ENCODE measurements at regions not wholly inside any gene's neighbourhood (a gene's known extent, or its start where the extent isn't known, plus 50 kb on each side); places are given as distances from the start of the nearest gene placed in this dataset.

- no peak for DNase-seq (ENCODE audit: low spot score)
These were observed 313.9 kb downstream of the BCL11B start for GRCh38 chr14:98958048-98958631.

GRCh38 chr14:98958632-98959031 is 313.4 kb downstream of the BCL11B start:
- DNase-seq (ENCODE audit: low spot score), result no peak

GRCh38 chr14:98959410-98959809 is 312.6 kb downstream of the BCL11B start:
- DNase-seq (ENCODE audit: low spot score), result no peak

GRCh38 chr14:98959958-98960616 is 311.9 kb downstream of the BCL11B start:
- DNase-seq (ENCODE audit: low spot score), result no peak

GRCh38 chr14:98960617-98961013 is 311.4 kb downstream of the BCL11B start:
- DNase-seq (ENCODE audit: low spot score), result no peak

GRCh38 chr14:98961191-98961590 is 310.8 kb downstream of the BCL11B start:
- no peak for DNase-seq (ENCODE audit: low spot score)

- DNase-seq (ENCODE audit: low spot score), result no peak
These were observed 309.9 kb downstream of the BCL11B start for GRCh38 chr14:98962118-98962517.

- DNase-seq (ENCODE audit: low spot score), result no peak
These were observed 308.4 kb downstream of the BCL11B start for GRCh38 chr14:98963610-98964009.

GRCh38 chr14:98964171-98964570 is 307.8 kb downstream of the BCL11B start:
- no peak for DNase-seq (ENCODE audit: low spot score)

- DNase-seq (ENCODE audit: low spot score), result no peak
These were observed 306.9 kb downstream of the BCL11B start for GRCh38 chr14:98965076-98965475.

GRCh38 chr14:98966016-98966415 is 306.0 kb downstream of the BCL11B start:
- DNase-seq (ENCODE audit: low spot score), result no peak

- no peak for DNase-seq (ENCODE audit: low spot score)
These were observed 305.4 kb downstream of the BCL11B start for GRCh38 chr14:98966475-98967162.

- no peak for DNase-seq (ENCODE audit: low spot score)
These were observed 297.9 kb downstream of the BCL11B start for GRCh38 chr14:98974113-98974512.

- no peak for DNase-seq (ENCODE audit: low spot score)
These were observed 295.7 kb downstream of the BCL11B start for GRCh38 chr14:98976271-98976670.

GRCh38 chr14:98977451-98977850 is 294.5 kb downstream of the BCL11B start:
- no peak for DNase-seq (ENCODE audit: low spot score)

GRCh38 chr14:98982986-98983385 is 289.0 kb downstream of the BCL11B start:
- DNase-seq (ENCODE audit: low spot score), result no peak

- no peak for DNase-seq (ENCODE audit: low spot score)
These were observed 287.8 kb downstream of the BCL11B start for GRCh38 chr14:98984027-98984718.

- DNase-seq (ENCODE audit: low spot score), result no peak
These were observed 287.3 kb downstream of the BCL11B start for GRCh38 chr14:98984719-98985041.

- no peak for DNase-seq (ENCODE audit: low spot score)
These were observed 278.2 kb downstream of the BCL11B start for GRCh38 chr14:98993818-98994217.

- DNase-seq (ENCODE audit: low spot score), result no peak
These were observed 277.4 kb downstream of the BCL11B start for GRCh38 chr14:98994561-98994960.

- DNase-seq (ENCODE audit: low spot score), result no peak
These were observed 274.3 kb downstream of the BCL11B start for GRCh38 chr14:98997526-98998205.

GRCh38 chr14:98999345-98999744 is 272.7 kb downstream of the BCL11B start:
- no peak for DNase-seq (ENCODE audit: low spot score)
